NCI-H524 (cell line): ENCODE measurements at regions not wholly inside any gene's neighbourhood (a gene's known extent, or its start where the extent isn't known, plus 50 kb on each side); places are given as distances from the start of the nearest gene placed in this dataset.
"Not testable (repeated sequence)": the region's sequence is repeated elsewhere in the genome, so short reads cannot be mapped to it uniquely, and the experiment has no call there.

Experiments used
- DNase-seq, 2 experiments: peaks; one replicate each; lab custom pipeline; 2025; lab: John Stamatoyannopoulos, UW

GRCh38 chr7:15054304-15054703 is 151.8 kb upstream of the DGKB start:
- DNase-seq, result not testable (repeated sequence)

- DNase-seq, result no peak
Observed at GRCh38 chr7:15049157-15049556, 146.6 kb upstream of the DGKB start.

- DNase-seq, result no peak
Observed at GRCh38 chr7:15046861-15047260, 144.3 kb upstream of the DGKB start.

GRCh38 chr7:15043931-15044330 is 141.4 kb upstream of the DGKB start:
- DNase-seq, result peak in 1 of 2 experiments; percentile 26

- DNase-seq, result no peak
Observed at GRCh38 chr7:15042285-15043065, 139.9 kb upstream of the DGKB start.

- DNase-seq, result no peak
Observed at GRCh38 chr7:15041226-15041625, 138.7 kb upstream of the DGKB start.

- DNase-seq, result no peak
Observed at GRCh38 chr7:15035814-15036213, 133.3 kb upstream of the DGKB start.

- DNase-seq, result no peak
Observed at GRCh38 chr7:15033039-15033438, 130.5 kb upstream of the DGKB start.

- no peak for DNase-seq
Observed at GRCh38 chr7:15018981-15019380, 116.4 kb upstream of the DGKB start.

- DNase-seq, result no peak
Observed at GRCh38 chr7:15016766-15017165, 114.2 kb upstream of the DGKB start.

GRCh38 chr7:15016315-15016667 is 113.7 kb upstream of the DGKB start:
- DNase-seq, result no peak

GRCh38 chr7:15015545-15016314 is 113.2 kb upstream of the DGKB start:
- DNase-seq, result peak; percentile 63 to 80

GRCh38 chr7:15012135-15012534 is 109.6 kb upstream of the DGKB start:
- DNase-seq, result no peak

GRCh38 chr7:15011289-15011688 is 108.7 kb upstream of the DGKB start:
- no peak for DNase-seq

GRCh38 chr7:15007507-15007906 is 105.0 kb upstream of the DGKB start:
- peak; percentile 38 to 69 for DNase-seq

GRCh38 chr7:15005672-15006071 is 103.1 kb upstream of the DGKB start:
- DNase-seq, result no peak

GRCh38 chr7:15000157-15000556 is 97.6 kb upstream of the DGKB start:
- DNase-seq, result no peak

- DNase-seq, result no peak
Observed at GRCh38 chr7:14999331-14999730, 96.8 kb upstream of the DGKB start.

- DNase-seq, result no peak
Observed at GRCh38 chr7:14995774-14996173, 93.2 kb upstream of the DGKB start.

GRCh38 chr7:14988941-14989340 is 86.4 kb upstream of the DGKB start:
- DNase-seq, result peak in 1 of 2 experiments; percentile 28

GRCh38 chr7:14978687-14979086 is 76.1 kb upstream of the DGKB start:
- DNase-seq, result no peak

- no peak for DNase-seq
Observed at GRCh38 chr7:14974688-14975087, 72.1 kb upstream of the DGKB start.

- no peak for DNase-seq
Observed at GRCh38 chr7:14973712-14974428, 71.3 kb upstream of the DGKB start.
